ENCODE measurements at regions not wholly inside any gene's neighbourhood (a gene's known extent, or its start where the extent isn't known, plus 50 kb on each side); places are given as distances from the start of the nearest gene placed in this dataset.

DNA sequence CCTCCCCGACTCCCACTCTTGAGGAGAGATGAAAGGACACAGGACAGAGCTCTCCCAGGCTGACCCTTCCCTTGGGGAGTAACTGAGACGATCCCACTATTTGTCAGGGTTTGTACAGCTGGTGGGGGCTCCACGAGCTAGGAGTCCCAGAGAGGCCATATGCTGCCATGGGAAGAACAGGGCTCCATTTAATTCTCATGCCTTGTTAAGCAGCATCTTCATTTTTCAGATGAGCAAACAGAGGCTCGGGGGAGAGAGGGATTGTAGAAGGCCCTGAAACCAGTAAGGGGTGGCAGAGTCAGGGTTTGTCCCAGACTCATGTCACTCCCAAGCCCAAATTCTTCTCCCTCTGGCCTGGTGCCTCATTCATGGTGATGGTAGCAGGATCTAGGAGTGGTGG is 176.4 kb downstream of the NSG2 start:
- TF ChIP-seq TAF1 (IDR thresholded peaks at IDR 0.05; ENCODE audit: borderline replicate concordance, low read depth, low read length) (no peak), POLR2AphosphoS5 (IDR thresholded peaks at IDR 0.05; ENCODE audit: low read depth, low read length) (no peak)

Measured in GM12892 (cell line).